PC-3 (cell line): ENCODE measurements at regions not wholly inside any gene's neighbourhood (a gene's known extent, or its start where the extent isn't known, plus 50 kb on each side); places are given as distances from the start of the nearest gene placed in this dataset.

ENCODE experiments used
- ATAC-seq: fragments of 200-7000 bp; cut with Tn5 transposase; 2 replicates; pipeline ENCODE4 v1.9.1; 2020; ENCODE audit warnings: mild to moderate bottlenecking, moderate library complexity
- BruUV-seq: library from RNA; stranded (reverse); fragments of 400-500 nt; replicated peaks from 2 replicates; lab custom pipeline; 2021; lab: Mats Ljungman, UMichigan
- CTCF ChIA-PET: fragments of 300-600 bp; sonication (Branson Sonifier 250); formaldehyde crosslinking; loops from one replicate; lab custom pipeline; 2022; ENCODE audit warnings: antibody characterized with exemption; lab: Charles Lee
- POLR2A ChIA-PET: fragments of 300-600 bp; sonication (Branson Sonifier 250); formaldehyde crosslinking; loops from one replicate; lab custom pipeline; 2022; ENCODE audit warnings: antibody characterized with exemption; ENCODE audit not compliant: unreplicated experiment; lab: Charles Lee
- DNase-seq: peaks from one replicate; pipeline ENCODE4 v3.0.0-alpha.2; 2015
- H2AFZ ChIP-seq: fragments of 300-600 bp; sonication (generic); 2 replicates; pipeline ENCODE4 v1.6.0; 2016; ENCODE audit warnings: antibody characterized with exemption, low read length
- H3F3A ChIP-seq: fragments of 300-600 bp; sonication (generic); one replicate; pipeline ENCODE4 v1.6.0; 2017; ENCODE audit warnings: antibody characterized with exemption, low read length, control low read depth, mild to moderate bottlenecking; ENCODE audit not compliant: unreplicated experiment
- H3K27ac ChIP-seq: fragments of 300-600 bp; sonication (generic); 2 replicates; pipeline ENCODE4 v1.5.1; 2016; ENCODE audit warnings: mild to moderate bottlenecking, low read length
- H3K27me3 ChIP-seq: fragments of 300-600 bp; sonication (generic); 2 replicates; pipeline ENCODE4 v1.6.1; 2016; ENCODE audit warnings: low read length, mixed read lengths
- H3K36me3 ChIP-seq: fragments of 300-600 bp; sonication (generic); 2 replicates; pipeline ENCODE4 v1.6.1; 2016; ENCODE audit warnings: low read depth, mixed run types, low read length, mixed read lengths
- H3K4me1 ChIP-seq: fragments of 300-600 bp; sonication (generic); 2 replicates; pipeline ENCODE4 v1.5.1; 2016; ENCODE audit warnings: low read length; ENCODE audit not compliant: insufficient read depth
- H3K4me2 ChIP-seq: fragments of 300-600 bp; sonication (generic); 2 replicates; pipeline ENCODE4 v1.6.0; 2016; ENCODE audit warnings: low read length
- H3K4me3 ChIP-seq: fragments of 300-600 bp; sonication (generic); 2 replicates; pipeline ENCODE4 v1.5.1; 2016; ENCODE audit warnings: mild to moderate bottlenecking, low read length, mixed read lengths
- H3K79me2 ChIP-seq: fragments of 300-600 bp; sonication (generic); 2 replicates; pipeline ENCODE4 v1.6.1; 2017; ENCODE audit warnings: low read length, mixed read lengths
- H3K9ac ChIP-seq: fragments of 300-600 bp; sonication (generic); 2 replicates; pipeline ENCODE4 v1.6.0; 2016; ENCODE audit warnings: mild to moderate bottlenecking, low read length
- H3K9me2 ChIP-seq: fragments of 300-600 bp; sonication (generic); replicated peaks from 2 replicates; pipeline ENCODE4 v1.6.1; 2016; ENCODE audit warnings: mixed run types, low read length, mixed read lengths
- H3K9me3 ChIP-seq: fragments of 300-600 bp; sonication (generic); 2 replicates; pipeline ENCODE4 v1.6.1; 2016; ENCODE audit warnings: low read length, mixed read lengths
- H4K20me1 ChIP-seq: fragments of 300-600 bp; sonication (generic); 2 replicates; pipeline ENCODE4 v1.6.1; 2016; ENCODE audit warnings: low read length, mixed read lengths
- EZH2 ChIP-seq: fragments of 300-600 bp; sonication (generic); IDR thresholded peaks from one replicate; pipeline ENCODE4 v1.6.1; 2017; ENCODE audit warnings: antibody characterized with exemption, mild to moderate bottlenecking, low read length; ENCODE audit not compliant: unreplicated experiment
- EZH2phosphoT487 ChIP-seq: fragments of 300-600 bp; sonication (generic); IDR thresholded peaks from 2 replicates; pipeline ENCODE4 v1.6.1; 2018; ENCODE audit warnings: mild to moderate bottlenecking, antibody characterized with exemption, low read length, borderline replicate concordance
- intact Hi-C: fragments of 100-400 bp; cut with micrococcal nuclease; formaldehyde crosslinking; loops from 2 replicates; pipeline ENCODE4 v1.9.0; 2023
- TF ChIP-seq, protein P1 (sequence below): fragments of 300-600 bp; sonication (generic); conservative IDR thresholded peaks from 2 replicates; pipeline ENCODE4 v1.5.1; 2017; ENCODE audit warnings: antibody characterized with exemption, low read depth, mild to moderate bottlenecking, low read length

DNA sequence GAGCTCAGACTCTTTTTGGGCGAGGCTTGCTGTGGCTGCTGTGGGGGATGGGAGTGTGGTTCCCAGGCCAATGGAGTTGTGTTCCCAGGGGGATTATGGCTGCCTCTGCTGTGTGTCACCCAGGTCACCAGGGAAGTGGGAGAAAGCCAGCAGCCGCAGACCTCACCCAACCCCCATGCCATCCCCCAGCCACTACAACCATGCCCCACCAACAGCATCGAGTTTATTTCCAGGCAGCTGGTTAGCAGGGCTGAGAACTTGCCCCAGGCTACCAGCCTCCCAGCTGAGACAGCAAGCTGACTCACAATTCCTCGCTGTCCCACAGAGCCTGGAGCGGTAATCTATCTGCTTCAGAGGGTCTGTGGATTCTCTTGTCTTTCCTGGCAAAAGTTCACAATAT lies 331.7 kb downstream of the FRK start:
- H3K9ac ChIP-seq: no peak overlapping the region
- ChIA-PET CTCF (no interaction called here), POLR2A (no interaction called here)
- peak; percentile 52 for DNase-seq
- no peaks in the 10 kb centered on the region for H4K20me1 ChIP-seq
- H3K9me3 ChIP-seq: no peaks in the 10 kb centered on the region
- no peak for TF ChIP-seq EZH2phosphoT487
- TF ChIP-seq, protein P1, sequence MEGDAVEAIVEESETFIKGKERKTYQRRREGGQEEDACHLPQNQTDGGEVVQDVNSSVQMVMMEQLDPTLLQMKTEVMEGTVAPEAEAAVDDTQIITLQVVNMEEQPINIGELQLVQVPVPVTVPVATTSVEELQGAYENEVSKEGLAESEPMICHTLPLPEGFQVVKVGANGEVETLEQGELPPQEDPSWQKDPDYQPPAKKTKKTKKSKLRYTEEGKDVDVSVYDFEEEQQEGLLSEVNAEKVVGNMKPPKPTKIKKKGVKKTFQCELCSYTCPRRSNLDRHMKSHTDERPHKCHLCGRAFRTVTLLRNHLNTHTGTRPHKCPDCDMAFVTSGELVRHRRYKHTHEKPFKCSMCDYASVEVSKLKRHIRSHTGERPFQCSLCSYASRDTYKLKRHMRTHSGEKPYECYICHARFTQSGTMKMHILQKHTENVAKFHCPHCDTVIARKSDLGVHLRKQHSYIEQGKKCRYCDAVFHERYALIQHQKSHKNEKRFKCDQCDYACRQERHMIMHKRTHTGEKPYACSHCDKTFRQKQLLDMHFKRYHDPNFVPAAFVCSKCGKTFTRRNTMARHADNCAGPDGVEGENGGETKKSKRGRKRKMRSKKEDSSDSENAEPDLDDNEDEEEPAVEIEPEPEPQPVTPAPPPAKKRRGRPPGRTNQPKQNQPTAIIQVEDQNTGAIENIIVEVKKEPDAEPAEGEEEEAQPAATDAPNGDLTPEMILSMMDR: no peak
- TF ChIP-seq EZH2: no peak
- no peak overlapping the region for H3K27ac ChIP-seq
- H3K4me1 ChIP-seq: peaks cover 7% of the 10 kb centered on the region; the same call in 1 of the 2 replicates
- no peaks in the 10 kb centered on the region for H3K9me2 ChIP-seq
- H3K27me3 ChIP-seq: no peaks in the 10 kb centered on the region
- H3F3A ChIP-seq: no peaks in the 10 kb centered on the region
- intact Hi-C loops: no loop called here
- H3K79me2 ChIP-seq: no peaks in the 10 kb centered on the region
- no peak overlapping the region for H3K4me3 ChIP-seq
- no peaks in the 10 kb centered on the region for H3K36me3 ChIP-seq
- no peak overlapping the region for H3K4me2 ChIP-seq
- no peak overlapping the region for H2AFZ ChIP-seq
- no TSS peak for BruUV-seq
- ATAC-seq: no peak

DNA sequence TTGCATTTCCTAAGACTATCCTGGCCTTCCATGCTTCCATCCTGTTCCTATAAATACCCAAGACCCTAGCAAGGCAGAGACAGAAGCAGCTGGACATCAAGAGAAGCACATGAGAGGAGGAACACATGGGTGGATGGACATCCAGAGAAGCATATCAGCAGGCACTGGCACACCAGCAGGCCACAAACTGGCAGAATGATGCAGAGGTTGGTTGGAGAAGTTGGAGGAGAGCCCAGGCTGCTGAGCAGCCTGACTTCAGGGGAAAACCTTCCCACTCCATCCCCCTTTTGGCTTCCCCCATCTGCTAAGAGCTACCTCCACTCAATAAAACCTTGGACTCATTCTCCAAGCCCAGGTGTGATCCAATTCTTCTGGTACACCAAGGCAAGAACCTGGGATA lies 332.5 kb downstream of the FRK start:
- Histone ChIP-seq H3K9me2 (no peaks in the 10 kb centered on the region), H3K27ac (no peak overlapping the region), H3K4me1 (peaks cover 7% of the 10 kb centered on the region; the same call in 1 of the 2 replicates), H3K27me3 (no peaks in the 10 kb centered on the region), H3K79me2 (no peaks in the 10 kb centered on the region), H3K4me3 (no peak overlapping the region), H2AFZ (no peak overlapping the region), H3K4me2 (no peak overlapping the region), H3F3A (no peaks in the 10 kb centered on the region), H3K9me3 (no peaks in the 10 kb centered on the region), H4K20me1 (no peaks in the 10 kb centered on the region), H3K9ac (no peak overlapping the region), H3K36me3 (no peaks in the 10 kb centered on the region)
- intact Hi-C loops: no loop called here
- DNase-seq (no peak), ATAC-seq (no peak)
- ChIA-PET POLR2A (no interaction called here), CTCF (no interaction called here)
- BruUV-seq: no TSS peak
- no peak for TF ChIP-seq EZH2phosphoT487
- no peak for TF ChIP-seq EZH2

DNA sequence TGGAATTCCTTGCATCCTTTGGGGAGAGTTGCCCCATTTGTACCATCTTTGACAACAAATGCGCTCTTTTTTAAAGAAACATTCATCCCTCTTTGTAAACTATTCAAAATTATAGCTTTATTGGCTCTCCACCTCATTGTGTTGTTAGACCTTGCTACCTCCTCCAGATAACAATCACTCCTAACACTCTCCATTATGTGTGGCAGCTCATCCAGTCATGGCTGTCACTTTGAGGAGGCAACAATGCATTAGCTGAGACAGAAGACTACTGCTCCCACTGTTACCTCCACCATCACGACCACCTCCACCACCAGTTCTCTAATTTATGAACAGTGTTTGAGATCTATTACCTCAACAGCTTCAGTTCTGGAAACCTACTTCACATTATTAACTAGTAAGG lies 339.1 kb downstream of the FRK start:
- no peak for TF ChIP-seq EZH2
- TF ChIP-seq, protein P1: no peak
- TF ChIP-seq EZH2phosphoT487: no peak
- Histone ChIP-seq H3K27ac (no peak overlapping the region), H3K36me3 (no peaks in the 10 kb centered on the region), H3K4me1 (no peaks in the 10 kb centered on the region), H3K9ac (no peak overlapping the region), H3K4me3 (no peak overlapping the region), H3F3A (no peaks in the 10 kb centered on the region), H4K20me1 (no peaks in the 10 kb centered on the region), H3K9me2 (no peaks in the 10 kb centered on the region), H2AFZ (no peak overlapping the region), H3K27me3 (no peaks in the 10 kb centered on the region), H3K4me2 (no peak overlapping the region), H3K9me3 (no peaks in the 10 kb centered on the region), H3K79me2 (no peaks in the 10 kb centered on the region)
- ChIA-PET CTCF (no interaction called here), POLR2A (no interaction called here)
- DNase-seq: no peak
- no TSS peak for BruUV-seq
- intact Hi-C loops: no loop called here
- no peak for ATAC-seq
